ENCODE measurements at regions not wholly inside any gene's neighbourhood (a gene's known extent, or its start where the extent isn't known, plus 50 kb on each side); places are given as distances from the start of the nearest gene placed in this dataset.

DNA sequence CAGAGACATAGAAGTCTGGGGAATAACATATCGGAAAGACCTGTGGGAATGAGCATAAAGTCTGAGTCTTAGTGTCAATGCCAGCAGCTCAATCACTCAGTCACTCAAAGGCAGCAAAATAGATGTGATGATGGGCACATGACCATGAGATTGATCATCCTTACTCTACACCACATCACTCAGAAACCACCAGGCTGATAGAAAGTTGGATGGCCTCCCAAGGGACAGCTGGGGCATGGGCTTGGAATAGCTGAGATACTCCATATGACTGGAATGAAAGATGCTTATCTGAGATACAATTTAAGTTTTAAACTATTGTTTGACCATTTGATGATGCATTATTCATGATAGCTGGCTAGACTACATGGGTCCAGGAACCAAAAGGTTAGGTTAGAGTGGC lies 80.9 kb upstream of the F13A1 start:
- TF ChIP-seq POLR2AphosphoS5 (IDR thresholded peaks at IDR 0.05; ENCODE audit: borderline replicate concordance, low read depth, low read length): no peak
- no peak for TF ChIP-seq EZH2 (IDR thresholded peaks at IDR 0.05)
- no peak for TF ChIP-seq FOXP2 (optimal IDR thresholded peaks at IDR 0.05; ENCODE audit: control extremely low read depth, extremely low read length, insufficient read depth)

Data from SK-N-MC (cell line).